ENCODE measurements at regions not wholly inside any gene's neighbourhood (a gene's known extent, or its start where the extent isn't known, plus 50 kb on each side); places are given as distances from the start of the nearest gene placed in this dataset.

DNA sequence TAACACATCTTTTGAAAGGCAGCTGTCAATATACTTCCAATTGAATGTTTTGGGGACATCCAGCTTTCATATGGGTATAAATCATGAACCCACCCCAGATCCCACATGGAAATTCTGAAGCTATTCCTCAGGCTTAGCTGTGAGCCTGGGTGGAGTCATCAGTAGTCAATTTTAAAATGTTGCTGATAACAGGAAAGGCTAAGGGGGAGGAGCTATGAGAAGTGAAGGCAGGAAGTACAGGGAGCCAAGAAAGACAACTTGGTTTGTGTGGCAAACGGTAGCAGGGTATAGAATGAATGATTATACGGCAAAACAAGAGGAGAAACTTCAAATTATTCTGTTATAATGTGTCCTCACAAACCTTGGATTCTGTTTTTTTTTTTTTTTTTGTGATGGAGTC is 108.6 kb downstream of the QPCT start:
- Histone ChIP-seq H3K27ac (replicated peaks in 1 of 4) (no peak overlapping the region), H3K9me3 (no peaks in the 10 kb centered on the region), H3K4me3 (no peak overlapping the region), H3K4me1 (peaks cover 0 to 30% (median 29%) of the 10 kb centered on the region in 4 donors), H3K36me3 (no peaks in the 10 kb centered on the region), H3K27me3 (no peaks in the 10 kb centered on the region)
- no peak for DNase-seq (ENCODE audit: extremely low spot score)
- intact Hi-C loops (cut with DNase I), result no loop called here
- TF ChIP-seq CTCF (IDR thresholded peaks at IDR 0.05), result no peak
- TF ChIP-seq POLR2A (IDR thresholded peaks at IDR 0.05; ENCODE audit: low read depth), result no peak
- no peak for TF ChIP-seq EP300 (IDR thresholded peaks at IDR 0.05)
- no peak for TF ChIP-seq POLR2AphosphoS5 (IDR thresholded peaks at IDR 0.05)
- 67% methylated on average over 2 of the region's 2 CpGs for WGBS

GRCh38 chr2:37454851-37455762 is 110.7 kb downstream of the QPCT start:
- H3K27me3 ChIP-seq, result no peaks in the 10 kb centered on the region
- no peak overlapping the region for H3K4me3 ChIP-seq
- TF ChIP-seq EP300 (IDR thresholded peaks at IDR 0.05) (no peak), POLR2AphosphoS5 (IDR thresholded peaks at IDR 0.05) (peak in 1 of 2 donors; percentile 10)
- H3K9me3 ChIP-seq, result no peaks in the 10 kb centered on the region
- DNase-seq (ENCODE audit: extremely low spot score), result no peak
- 29% methylated on average over 5 of the region's 5 CpGs for WGBS
- intact Hi-C loops (cut with DNase I), result no loop called here
- peaks cover 12 to 46% (median 44%) of the 10 kb centered on the region in 4 donors for H3K4me1 ChIP-seq
- no peaks in the 10 kb centered on the region for H3K36me3 ChIP-seq
- peak overlapping the region in 3 of 4 donors; percentile 1 to 27 (median 14) for H3K27ac ChIP-seq (replicated peaks in 1 of 4)

GRCh38 chr2:37456479-37456878 is 112.0 kb downstream of the QPCT start:
- TF ChIP-seq EP300 (IDR thresholded peaks at IDR 0.05), result no peak
- no peak for TF ChIP-seq CTCF (IDR thresholded peaks at IDR 0.05)
- TF ChIP-seq POLR2AphosphoS5 (IDR thresholded peaks at IDR 0.05), result no peak
- TF ChIP-seq POLR2A (IDR thresholded peaks at IDR 0.05; ENCODE audit: low read depth), result no peak
- H3K4me1 ChIP-seq, result peaks cover 13 to 59% (median 55%) of the 10 kb centered on the region in 4 donors
- H3K4me3 ChIP-seq, result no peak overlapping the region
- DNase-seq (ENCODE audit: extremely low spot score), result no peak
- no peaks in the 10 kb centered on the region for H3K9me3 ChIP-seq
- no CpG with 5 or more reads among the region's 1 CpG for WGBS
- intact Hi-C loops (cut with DNase I), result no loop called here
- no peaks in the 10 kb centered on the region for H3K27me3 ChIP-seq
- peak overlapping the region in 1 of 4 donors; percentile 41 for H3K27ac ChIP-seq (replicated peaks in 1 of 4)
- no peaks in the 10 kb centered on the region for H3K36me3 ChIP-seq

- 88% methylated on average over 9 of the region's 9 CpGs for WGBS
- Histone ChIP-seq H3K27me3 (no peaks in the 10 kb centered on the region), H3K36me3 (no peaks in the 10 kb centered on the region), H3K27ac (replicated peaks in 1 of 4) (no peak overlapping the region), H3K4me3 (no peak overlapping the region), H3K4me1 (peaks cover 13 to 62% (median 55%) of the 10 kb centered on the region in 4 donors), H3K9me3 (no peaks in the 10 kb centered on the region)
- intact Hi-C loops (cut with DNase I), result no loop called here
- DNase-seq (ENCODE audit: extremely low spot score), result no peak
- TF ChIP-seq POLR2AphosphoS5 (IDR thresholded peaks at IDR 0.05) (no peak), EP300 (IDR thresholded peaks at IDR 0.05) (no peak), CTCF (IDR thresholded peaks at IDR 0.05) (no peak), POLR2A (IDR thresholded peaks at IDR 0.05; ENCODE audit: low read depth) (no peak)
Observed at GRCh38 chr2:37457401-37457901, 113.0 kb downstream of the QPCT start.

DNA sequence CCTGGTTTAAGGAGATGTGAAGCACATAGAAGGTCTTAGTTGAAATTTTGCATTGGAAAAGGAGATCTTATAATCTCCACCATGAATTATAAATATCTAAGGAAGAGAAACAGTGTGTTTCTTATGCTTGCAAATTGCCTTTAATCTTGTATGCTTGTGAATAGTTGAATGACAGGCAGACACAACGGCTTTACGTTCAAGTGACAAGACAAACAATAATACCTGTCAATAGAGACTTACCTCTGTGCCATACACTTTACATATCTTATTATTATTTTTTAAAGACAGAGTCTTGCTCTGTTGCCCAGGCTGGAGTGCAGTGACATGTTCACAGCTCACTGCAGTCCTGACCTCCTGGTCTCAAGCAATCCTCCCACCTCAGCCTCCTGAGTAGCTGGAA is 113.7 kb downstream of the QPCT start:
- Histone ChIP-seq H3K4me1 (peaks cover 13 to 62% (median 55%) of the 10 kb centered on the region in 4 donors), H3K27ac (replicated peaks in 1 of 4) (no peak overlapping the region)

More for the DNA sequence above, 113.7 kb downstream of the QPCT start:
- 93% methylated on average over 2 of the region's 2 CpGs for WGBS
- no peak for DNase-seq (ENCODE audit: extremely low spot score)
- Histone ChIP-seq H3K4me3 (no peak overlapping the region), H3K27me3 (no peaks in the 10 kb centered on the region), H3K36me3 (no peaks in the 10 kb centered on the region), H3K9me3 (no peaks in the 10 kb centered on the region)
- TF ChIP-seq EP300 (IDR thresholded peaks at IDR 0.05) (no peak), POLR2AphosphoS5 (IDR thresholded peaks at IDR 0.05) (no peak), CTCF (IDR thresholded peaks at IDR 0.05) (no peak), POLR2A (IDR thresholded peaks at IDR 0.05; ENCODE audit: low read depth) (no peak)
- intact Hi-C loops (cut with DNase I), result no loop called here

All from esophagus muscularis mucosa (tissue), 4 donors.